ENCODE measurements at regions not wholly inside any gene's neighbourhood (a gene's known extent, or its start where the extent isn't known, plus 50 kb on each side); places are given as distances from the start of the nearest gene placed in this dataset.

DNA sequence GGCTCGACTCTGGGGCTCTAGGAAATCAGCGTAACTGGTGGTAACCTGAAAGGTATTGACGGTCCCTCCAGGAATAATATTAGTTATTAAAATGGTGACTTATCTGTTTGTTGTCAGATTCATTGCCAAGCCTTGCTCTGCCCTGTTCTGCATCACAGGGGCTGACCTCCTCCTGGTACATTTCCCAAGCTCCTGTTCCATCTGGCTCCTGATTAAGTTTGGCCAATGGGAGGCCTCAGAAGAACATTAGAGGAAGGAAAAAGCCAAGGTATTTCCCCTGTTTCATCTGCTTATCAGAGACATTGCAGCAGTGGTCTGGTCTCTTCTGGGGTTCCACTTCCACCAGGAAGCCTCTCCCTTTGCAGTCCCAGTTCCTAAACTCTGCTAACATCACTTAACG lies 527.0 kb downstream of the TNS1 start:
- DNase-seq (no peak), ATAC-seq (ENCODE audit: insufficient read depth, low read depth) (no peak)
- no peak for TF ChIP-seq EZH2 (IDR thresholded peaks at IDR 0.05; ENCODE audit: borderline replicate concordance, low read depth, low read length, severe bottlenecking)
- TF ChIP-seq, protein P1, sequence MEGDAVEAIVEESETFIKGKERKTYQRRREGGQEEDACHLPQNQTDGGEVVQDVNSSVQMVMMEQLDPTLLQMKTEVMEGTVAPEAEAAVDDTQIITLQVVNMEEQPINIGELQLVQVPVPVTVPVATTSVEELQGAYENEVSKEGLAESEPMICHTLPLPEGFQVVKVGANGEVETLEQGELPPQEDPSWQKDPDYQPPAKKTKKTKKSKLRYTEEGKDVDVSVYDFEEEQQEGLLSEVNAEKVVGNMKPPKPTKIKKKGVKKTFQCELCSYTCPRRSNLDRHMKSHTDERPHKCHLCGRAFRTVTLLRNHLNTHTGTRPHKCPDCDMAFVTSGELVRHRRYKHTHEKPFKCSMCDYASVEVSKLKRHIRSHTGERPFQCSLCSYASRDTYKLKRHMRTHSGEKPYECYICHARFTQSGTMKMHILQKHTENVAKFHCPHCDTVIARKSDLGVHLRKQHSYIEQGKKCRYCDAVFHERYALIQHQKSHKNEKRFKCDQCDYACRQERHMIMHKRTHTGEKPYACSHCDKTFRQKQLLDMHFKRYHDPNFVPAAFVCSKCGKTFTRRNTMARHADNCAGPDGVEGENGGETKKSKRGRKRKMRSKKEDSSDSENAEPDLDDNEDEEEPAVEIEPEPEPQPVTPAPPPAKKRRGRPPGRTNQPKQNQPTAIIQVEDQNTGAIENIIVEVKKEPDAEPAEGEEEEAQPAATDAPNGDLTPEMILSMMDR (IDR thresholded peaks at IDR 0.05; ENCODE audit: borderline replicate concordance, extremely low read depth, low read length, poor library complexity, severe bottlenecking), result no peak
- Histone ChIP-seq H3K79me2 (ENCODE audit: insufficient read depth, low read length) (no peaks in the 10 kb centered on the region), H3K36me3 (ENCODE audit: insufficient read depth, low read length) (no peaks in the 10 kb centered on the region), H2AFZ (ENCODE audit: low read depth, low read length) (no peak overlapping the region), H3K9me3 (ENCODE audit: insufficient read depth, low read length, severe bottlenecking) (no peaks in the 10 kb centered on the region), H3K4me1 (ENCODE audit: insufficient read depth, low read length) (no peaks in the 10 kb centered on the region), H3K27ac (ENCODE audit: low read length) (no peak overlapping the region), H3K4me2 (ENCODE audit: insufficient read depth, low read length) (no peak overlapping the region), H3K4me3 (ENCODE audit: low read depth in 1 of 2, low read length in 2 of 2) (no peak overlapping the region), H3K27me3 (ENCODE audit: insufficient read depth, low read length, poor library complexity) (peaks cover 11% of the 10 kb centered on the region), H3K9ac (ENCODE audit: low read depth, low read length) (no peak overlapping the region), H4K20me1 (ENCODE audit: insufficient read depth, low read length) (no peaks in the 10 kb centered on the region)

DNA sequence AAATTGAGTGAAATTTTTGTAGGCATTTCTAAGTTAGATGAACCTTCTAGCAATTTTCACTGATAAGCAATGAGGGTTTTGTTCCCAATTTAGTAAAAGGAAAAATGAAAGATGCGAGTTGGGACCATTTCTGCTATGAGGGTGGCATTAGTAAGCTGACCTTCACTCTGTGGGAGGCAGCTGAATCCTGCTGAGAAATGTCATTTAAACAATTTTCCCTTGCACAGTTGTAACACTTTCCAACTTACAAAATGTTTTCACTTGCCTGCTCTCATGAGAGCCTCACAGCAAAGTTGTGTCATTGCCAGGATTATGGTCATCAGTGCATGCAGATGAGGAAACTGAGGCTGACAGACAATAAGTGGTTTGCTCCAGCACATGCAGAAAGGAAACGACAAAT lies 527.7 kb downstream of the TNS1 start:
- DNase-seq (no peak), ATAC-seq (ENCODE audit: insufficient read depth, low read depth) (no peak)
- Histone ChIP-seq H2AFZ (ENCODE audit: low read depth, low read length) (no peak overlapping the region), H3K4me3 (ENCODE audit: low read depth in 1 of 2, low read length in 2 of 2) (no peak overlapping the region), H3K9ac (ENCODE audit: low read depth, low read length) (no peak overlapping the region), H4K20me1 (ENCODE audit: insufficient read depth, low read length) (no peaks in the 10 kb centered on the region), H3K79me2 (ENCODE audit: insufficient read depth, low read length) (no peaks in the 10 kb centered on the region), H3K36me3 (ENCODE audit: insufficient read depth, low read length) (no peaks in the 10 kb centered on the region), H3K27me3 (ENCODE audit: insufficient read depth, low read length, poor library complexity) (peaks cover 11% of the 10 kb centered on the region), H3K4me2 (ENCODE audit: insufficient read depth, low read length) (no peak overlapping the region), H3K4me1 (ENCODE audit: insufficient read depth, low read length) (no peaks in the 10 kb centered on the region), H3K9me3 (ENCODE audit: insufficient read depth, low read length, severe bottlenecking) (no peaks in the 10 kb centered on the region), H3K27ac (ENCODE audit: low read length) (no peak overlapping the region)
- TF ChIP-seq, protein P1 (IDR thresholded peaks at IDR 0.05; ENCODE audit: borderline replicate concordance, extremely low read depth, low read length, poor library complexity, severe bottlenecking), result no peak
- TF ChIP-seq EZH2 (IDR thresholded peaks at IDR 0.05; ENCODE audit: borderline replicate concordance, low read depth, low read length, severe bottlenecking), result no peak

DNA sequence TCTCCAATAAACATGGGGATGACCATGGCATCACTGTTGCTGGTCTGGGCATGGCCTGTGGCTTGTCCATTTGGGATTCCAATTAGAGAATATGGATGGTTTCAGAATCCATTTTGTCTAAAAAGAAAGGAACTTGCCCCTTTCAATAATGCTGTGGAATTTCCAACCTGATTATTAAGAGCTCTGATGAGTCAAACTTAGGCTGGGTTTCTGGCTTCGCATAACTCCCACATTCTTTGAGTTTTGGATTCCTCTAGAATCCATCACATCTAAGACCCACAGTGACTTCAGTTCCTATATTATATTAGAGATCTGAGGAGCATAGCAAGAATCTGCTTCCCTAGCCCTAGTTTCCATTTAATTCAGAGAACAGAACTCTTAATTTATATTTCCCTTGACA lies 531.5 kb downstream of the TNS1 start:
- H2AFZ ChIP-seq (ENCODE audit: low read depth, low read length), result no peak overlapping the region
- TF ChIP-seq, protein P1 (IDR thresholded peaks at IDR 0.05; ENCODE audit: borderline replicate concordance, extremely low read depth, low read length, poor library complexity, severe bottlenecking), result no peak
- no peak for TF ChIP-seq EZH2 (IDR thresholded peaks at IDR 0.05; ENCODE audit: borderline replicate concordance, low read depth, low read length, severe bottlenecking)
- H3K4me1 ChIP-seq (ENCODE audit: insufficient read depth, low read length), result no peaks in the 10 kb centered on the region
- no peak overlapping the region for H3K27ac ChIP-seq (ENCODE audit: low read length)
- H3K79me2 ChIP-seq (ENCODE audit: insufficient read depth, low read length), result no peaks in the 10 kb centered on the region
- DNase-seq, result no peak
- H3K4me3 ChIP-seq (ENCODE audit: low read depth in 1 of 2, low read length in 2 of 2), result no peak overlapping the region
- H3K4me2 ChIP-seq (ENCODE audit: insufficient read depth, low read length), result no peak overlapping the region
- no peak overlapping the region for H3K9ac ChIP-seq (ENCODE audit: low read depth, low read length)
- no peaks in the 10 kb centered on the region for H3K36me3 ChIP-seq (ENCODE audit: insufficient read depth, low read length)
- ATAC-seq (ENCODE audit: insufficient read depth, low read depth), result no peak
- peaks cover 11% of the 10 kb centered on the region for H3K27me3 ChIP-seq (ENCODE audit: insufficient read depth, low read length, poor library complexity)
- no peaks in the 10 kb centered on the region for H4K20me1 ChIP-seq (ENCODE audit: insufficient read depth, low read length)
- no peaks in the 10 kb centered on the region for H3K9me3 ChIP-seq (ENCODE audit: insufficient read depth, low read length, severe bottlenecking)
